Caco-2 (cell line): ENCODE measurements at regions not wholly inside any gene's neighbourhood (a gene's known extent, or its start where the extent isn't known, plus 50 kb on each side); places are given as distances from the start of the nearest gene placed in this dataset.

Experiments
- BruUV-seq: library from RNA; stranded (reverse); fragments of 400-500 nt; replicated peaks from 2 replicates; lab custom pipeline; 2021; lab: Mats Ljungman, UMichigan
- CTCF ChIA-PET: fragments of 300-600 bp; sonication (Branson Sonifier 250); formaldehyde crosslinking; loops from one replicate; lab custom pipeline; 2022; ENCODE audit warnings: antibody characterized with exemption; lab: Charles Lee
- POLR2A ChIA-PET: fragments of 300-600 bp; sonication (Branson Sonifier 250); formaldehyde crosslinking; loops from one replicate; lab custom pipeline; 2022; ENCODE audit warnings: antibody characterized with exemption; lab: Charles Lee
- DNase-seq, 2 experiments: peaks; one replicate each; pipeline versions ENCODE4 v3.0.0 to v3.0.0-alpha.2; 2020 to 2022
- H3K27me3 ChIP-seq: replicated peaks from 2 replicates; pipeline ENCODE4 v1.6.0; 2011; ENCODE audit warnings: low read length; ENCODE audit not compliant: control insufficient read depth, insufficient read depth
- H3K36me3 ChIP-seq: 2 replicates; pipeline ENCODE4 v1.5.1; 2011; ENCODE audit warnings: low read length; ENCODE audit not compliant: control insufficient read depth, insufficient read depth
- H3K4me1 ChIP-seq: fragments of 250-450 bp; sonication (Bioruptor Pico); 2 replicates; pipeline ENCODE4 v1.5.1; 2020; ENCODE audit warnings: mild to moderate bottlenecking
- H3K4me3 ChIP-seq: 2 replicates; pipeline ENCODE4 v1.5.1; 2011; ENCODE audit warnings: low read depth, mild to moderate bottlenecking, control low read depth, low read length
- H3K9me3 ChIP-seq: fragments of 250-450 bp; sonication (Bioruptor Pico); 2 replicates; pipeline ENCODE4 v1.5.1; 2020; ENCODE audit warnings: mild to moderate bottlenecking, moderate library complexity
- H3K27ac Mint-ChIP-seq: one replicate; pipeline ENCODE4 v1.8.0; 2022; ENCODE audit warnings: mixed read lengths; ENCODE audit not compliant: unreplicated experiment
- H3K27me3 Mint-ChIP-seq: one replicate; pipeline ENCODE4 v1.8.0; 2022; ENCODE audit warnings: mixed read lengths; ENCODE audit not compliant: insufficient read depth, unreplicated experiment
- H3K36me3 Mint-ChIP-seq: one replicate; pipeline ENCODE4 v1.8.0; 2022; ENCODE audit warnings: mild to moderate bottlenecking, mixed read lengths; ENCODE audit not compliant: insufficient read depth, unreplicated experiment
- H3K4me1 Mint-ChIP-seq: one replicate; pipeline ENCODE4 v1.8.0; 2022; ENCODE audit warnings: low read depth, mixed read lengths; ENCODE audit not compliant: unreplicated experiment
- H3K4me3 Mint-ChIP-seq: one replicate; pipeline ENCODE4 v1.8.0; 2022; ENCODE audit warnings: mild to moderate bottlenecking, moderate library complexity, mixed read lengths; ENCODE audit not compliant: unreplicated experiment
- H3K9me3 Mint-ChIP-seq: one replicate; pipeline ENCODE4 v1.8.0; 2022; ENCODE audit warnings: mixed read lengths; ENCODE audit not compliant: unreplicated experiment
- CTCF ChIP-seq, 2 experiments: fragments of 200-600 bp in 1 of 2; IDR thresholded peaks; 1 replicate in 1 of 2; 2 replicates in 1 of 2; pipeline versions ENCODE4 v1.5.1 to v1.8.0; 2011 to 2022; ENCODE audit warnings: antibody characterized with exemption in 1 of 2, control low read depth in 1 of 2, inconsistent platforms in 1 of 2, low read depth in 1 of 2, low read length in 1 of 2, mild to moderate bottlenecking in 1 of 2, moderate library complexity in 1 of 2; ENCODE audit not compliant: insufficient read depth in 1 of 2, severe bottlenecking in 1 of 2, unreplicated experiment in 1 of 2
- intact Hi-C: fragments of 100-400 bp; cut with micrococcal nuclease; formaldehyde crosslinking; loops from one replicate; pipeline ENCODE4 v1.10.0; 2022; ENCODE audit not compliant: unreplicated experiment

GRCh38 chr7:121466455-121466854 is 70.3 kb upstream of the FAM3C start:
- no TSS peak for BruUV-seq
- H3K27me3 Mint-ChIP-seq, result no peaks in the 10 kb centered on the region
- no peaks in the 10 kb centered on the region for H3K4me1 Mint-ChIP-seq

GRCh38 chr7:121459148-121459547 is 63.0 kb upstream of the FAM3C start:
- Mint-ChIP-seq H3K9me3 (no peaks in the 10 kb centered on the region), H3K4me3 (no peak overlapping the region), H3K27ac (no peak overlapping the region), H3K4me1 (peaks cover 7% of the 10 kb centered on the region), H3K36me3 (no peaks in the 10 kb centered on the region), H3K27me3 (peaks cover 5% of the 10 kb centered on the region)
- ChIA-PET CTCF (no interaction called here), POLR2A (no interaction called here)
- H3K36me3 ChIP-seq, result no peaks in the 10 kb centered on the region
- no TSS peak for BruUV-seq
- no peaks in the 10 kb centered on the region for H3K27me3 ChIP-seq
- H3K4me1 ChIP-seq, result no peaks in the 10 kb centered on the region
- intact Hi-C loops, result no loop called here
- no peak for TF ChIP-seq CTCF (IDR thresholded peaks at IDR 0.05; ENCODE audit: insufficient read depth in 1 of 2, low read depth in 1 of 2, low read length in 1 of 2, severe bottlenecking in 1 of 2, unreplicated experiment in 1 of 2)
- H3K4me3 ChIP-seq, result no peak overlapping the region
- 0 out of 2 replicates have a peak, but pooled peaks cover 2% of the 10 kb centered on the region for H3K9me3 ChIP-seq
- DNase-seq, result no peak

More at GRCh38 chr7:121466455-121466854, 70.3 kb upstream of the FAM3C start:
- no peaks in the 10 kb centered on the region for H3K9me3 Mint-ChIP-seq
- no peak overlapping the region for H3K4me3 Mint-ChIP-seq
- H3K4me3 ChIP-seq, result no peak overlapping the region
- H3K27me3 ChIP-seq, result no peaks in the 10 kb centered on the region
- H3K36me3 ChIP-seq, result no peaks in the 10 kb centered on the region
- H3K36me3 Mint-ChIP-seq, result no peaks in the 10 kb centered on the region
- intact Hi-C loops, result no loop called here
- H3K27ac Mint-ChIP-seq, result peak overlapping the region; percentile 7
- CTCF ChIA-PET, result no interaction called here
- TF ChIP-seq CTCF (IDR thresholded peaks at IDR 0.05; ENCODE audit: insufficient read depth in 1 of 2, low read depth in 1 of 2, low read length in 1 of 2, severe bottlenecking in 1 of 2, unreplicated experiment in 1 of 2), result no peak
- H3K4me1 ChIP-seq, result no peaks in the 10 kb centered on the region
- POLR2A ChIA-PET, result no interaction called here
- H3K9me3 ChIP-seq, result no peaks in the 10 kb centered on the region
- DNase-seq, result no peak

- Mint-ChIP-seq H3K27me3 (peaks cover 5% of the 10 kb centered on the region), H3K9me3 (no peaks in the 10 kb centered on the region), H3K27ac (no peak overlapping the region), H3K36me3 (no peaks in the 10 kb centered on the region), H3K4me1 (peaks cover 7% of the 10 kb centered on the region), H3K4me3 (no peak overlapping the region)
- ChIA-PET POLR2A (no interaction called here), CTCF (no interaction called here)
- Histone ChIP-seq H3K36me3 (no peaks in the 10 kb centered on the region), H3K27me3 (no peaks in the 10 kb centered on the region), H3K4me1 (no peaks in the 10 kb centered on the region), H3K9me3 (0 out of 2 replicates have a peak, but pooled peaks cover 2% of the 10 kb centered on the region), H3K4me3 (no peak overlapping the region)
- BruUV-seq, result no TSS peak
- no peak for TF ChIP-seq CTCF (IDR thresholded peaks at IDR 0.05; ENCODE audit: insufficient read depth in 1 of 2, low read depth in 1 of 2, low read length in 1 of 2, severe bottlenecking in 1 of 2, unreplicated experiment in 1 of 2)
- DNase-seq, result no peak
- intact Hi-C loops, result no loop called here
Measured at GRCh38 chr7:121456785-121457359, 60.8 kb upstream of the FAM3C start.
